Heart left ventricle (tissue), 16 donors: ENCODE measurements at regions not wholly inside any gene's neighbourhood (a gene's known extent, or its start where the extent isn't known, plus 50 kb on each side); places are given as distances from the start of the nearest gene placed in this dataset.

Source experiments
- ATAC-seq, 4 donors: fragments of 200-7000 bp; cut with Tn5 transposase; one replicate each; pipeline ENCODE4 v1.9.1; 2020 to 2022; ENCODE audit warnings: moderate library complexity in 4 of 4, mild to moderate bottlenecking in 3 of 4, moderate number of reproducible peaks in 1 of 4
- DNase-seq, 5 donors: peaks; one replicate each; pipeline ENCODE4 v3.0.0-alpha.2; 2020
- H3K27ac ChIP-seq, 12 donors: fragments of 200-600 bp; sonication (generic) in 4 of 12; one replicate each; pipeline versions ENCODE4 v1.5.0 to v1.8.0; 2016 to 2022; ENCODE audit warnings: mild to moderate bottlenecking in 2 of 12
- H3K27me3 ChIP-seq, 9 donors: fragments of 200-600 bp; sonication (generic) in 2 of 9; one replicate each; pipeline versions ENCODE4 v1.5.1 to v1.8.0; 2016 to 2022; ENCODE audit warnings: mild to moderate bottlenecking in 3 of 9
- H3K36me3 ChIP-seq, 9 donors: fragments of 200-600 bp; sonication (generic) in 2 of 9; one replicate each; pipeline versions ENCODE4 v1.5.0 to v1.8.0; 2018 to 2022; ENCODE audit warnings: mild to moderate bottlenecking in 2 of 9
- H3K4me1 ChIP-seq, 12 donors: fragments of 200-600 bp; sonication (generic) in 4 of 12; one replicate each; pipeline versions ENCODE4 v1.5.0 to v1.8.0; 2016 to 2022; ENCODE audit warnings: mild to moderate bottlenecking in 3 of 12
- H3K4me3 ChIP-seq, 12 donors: fragments of 200-600 bp; sonication (generic) in 4 of 12; one replicate each; pipeline versions ENCODE4 v1.5.0 to v1.8.0; 2017 to 2022; ENCODE audit warnings: mild to moderate bottlenecking in 9 of 12, moderate library complexity in 4 of 12
- H3K9me3 ChIP-seq, 12 donors: fragments of 200-600 bp; sonication (generic) in 4 of 12; one replicate each; pipeline versions ENCODE4 v1.5.0 to v1.8.0; 2016 to 2022; ENCODE audit warnings: mild to moderate bottlenecking in 1 of 12
- POLR2A ChIP-seq, 2 donors: fragments of 450-650 bp; IDR thresholded peaks; one replicate each; pipeline ENCODE4 v1.6.1; 2017; ENCODE audit warnings: antibody characterized with exemption in 2 of 2, mild to moderate bottlenecking in 2 of 2, moderate library complexity in 2 of 2
- WGBS, 4 donors: extraction: QIAGEN DNeasy Blood & Tissue Kit in 2 of 4; methylation state at CpG; one replicate each; pipeline versions ENCODE4 v1.1.5 to v1.1.7; 2013 to 2018; 5-methylcytosine and 5-hydroxymethylcytosine counted together
- intact Hi-C, 10 donors: fragments of 100-400 bp; cut with DNase I; formaldehyde crosslinking; loops; one replicate each; pipeline versions ENCODE4 v1.11.1 to v1.14.2; 2022
- TF ChIP-seq, protein P1 (sequence below), 12 donors: fragments of 200-600 bp; sonication (generic) in 4 of 12; IDR thresholded peaks; one replicate each; pipeline versions ENCODE4 v1.5.0 to v1.8.0; 2018 to 2022; ENCODE audit warnings: antibody characterized with exemption in 12 of 12, mild to moderate bottlenecking in 5 of 12
- donor health status: ischemic (EF 13 %, LVEDD 7.1; RV severe dilation, severe dysfunction).
- donor health status: healthy with polysubstance abuse.
- donor health status: DM: no; HTN: yes; CAD: no.
- donor health status: DM: no; HTN: no; CAD: no.
- donor health status: ischemic (EF 25% LVEDD 6.9; RV normal size, moderate dysfunction).
- donor health status: ischemic (EF 25% LVEDD 5.7; RV mildly dilated, moderate dysfunction).
- donor health status: healthy.
- donor health status: DM: yes; HTN: yes; CAD: no.
- donor health status: ischemic (EF 35%, LVEDD 5.7; RV mildly dilated, moderate dysfunction).
- donor health status: nonischemic (EF 11% LVEDD 7.7; RV severe dilation, severe dysfunction).
- donor health status: DM: yes; HTN: yes; CAD: no.
- donor health status: PGD.
- donor health status: ischemic (EF 29% LVEDD 5.4; RV normal size, mild dysfunction).
- donor health status: nonischemic (EF 23%, LVEDD 6.1; RV moderate dilation, normal function).

DNA sequence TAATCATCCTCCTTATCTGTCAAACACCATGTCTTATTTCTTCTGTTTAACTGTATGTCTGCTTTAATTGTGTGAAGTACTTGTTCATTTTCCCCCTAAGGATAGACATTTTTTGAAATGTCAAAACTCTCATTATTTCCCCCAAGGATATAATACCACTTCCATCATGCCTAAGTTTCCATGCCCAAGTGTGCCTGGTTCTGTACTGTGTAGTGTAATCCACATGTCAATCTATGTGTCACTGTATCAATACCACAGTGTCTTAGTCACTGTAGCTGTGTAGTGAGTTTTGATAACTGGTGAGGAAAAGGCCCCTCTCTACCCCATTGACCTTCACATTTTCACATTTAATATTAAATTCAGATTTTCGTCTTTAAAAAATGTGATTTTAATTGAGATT, 1265.5 kb downstream of the PCDH9 start:
- Histone ChIP-seq H3K36me3 (no peaks in the 10 kb centered on the region), H3K27me3 (no peaks in the 10 kb centered on the region), H3K9me3 (peaks cover 0 to 2% (median 0%) of the 10 kb centered on the region in 12 donors), H3K4me3 (no peak overlapping the region), H3K4me1 (no peaks in the 10 kb centered on the region), H3K27ac (no peak overlapping the region)
- no peak for DNase-seq
- intact Hi-C loops, result no loop called here
- no peak for TF ChIP-seq POLR2A (IDR thresholded peaks at IDR 0.05)
- TF ChIP-seq, protein P1, sequence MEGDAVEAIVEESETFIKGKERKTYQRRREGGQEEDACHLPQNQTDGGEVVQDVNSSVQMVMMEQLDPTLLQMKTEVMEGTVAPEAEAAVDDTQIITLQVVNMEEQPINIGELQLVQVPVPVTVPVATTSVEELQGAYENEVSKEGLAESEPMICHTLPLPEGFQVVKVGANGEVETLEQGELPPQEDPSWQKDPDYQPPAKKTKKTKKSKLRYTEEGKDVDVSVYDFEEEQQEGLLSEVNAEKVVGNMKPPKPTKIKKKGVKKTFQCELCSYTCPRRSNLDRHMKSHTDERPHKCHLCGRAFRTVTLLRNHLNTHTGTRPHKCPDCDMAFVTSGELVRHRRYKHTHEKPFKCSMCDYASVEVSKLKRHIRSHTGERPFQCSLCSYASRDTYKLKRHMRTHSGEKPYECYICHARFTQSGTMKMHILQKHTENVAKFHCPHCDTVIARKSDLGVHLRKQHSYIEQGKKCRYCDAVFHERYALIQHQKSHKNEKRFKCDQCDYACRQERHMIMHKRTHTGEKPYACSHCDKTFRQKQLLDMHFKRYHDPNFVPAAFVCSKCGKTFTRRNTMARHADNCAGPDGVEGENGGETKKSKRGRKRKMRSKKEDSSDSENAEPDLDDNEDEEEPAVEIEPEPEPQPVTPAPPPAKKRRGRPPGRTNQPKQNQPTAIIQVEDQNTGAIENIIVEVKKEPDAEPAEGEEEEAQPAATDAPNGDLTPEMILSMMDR (IDR thresholded peaks at IDR 0.05), result no peak
- 71 to 94% (median 79%) methylated on average over 1 of the region's 1 CpG for WGBS, 4 donors
- no peak for ATAC-seq

- no peak for ATAC-seq
- H3K27ac ChIP-seq, result no peak overlapping the region
- intact Hi-C loops, result no loop called here
- peaks cover 0 to 26% (median 4%) of the 10 kb centered on the region in 12 donors for H3K9me3 ChIP-seq
- 52 to 84% (median 65%) methylated on average over 2 of the region's 2 CpGs for WGBS, 4 donors
- H3K4me1 ChIP-seq, result no peaks in the 10 kb centered on the region
- TF ChIP-seq, protein P1 (IDR thresholded peaks at IDR 0.05), result no peak
- TF ChIP-seq POLR2A (IDR thresholded peaks at IDR 0.05), result no peak
- no peak overlapping the region for H3K4me3 ChIP-seq
- no peak for DNase-seq
- H3K27me3 ChIP-seq, result no peaks in the 10 kb centered on the region
- no peaks in the 10 kb centered on the region for H3K36me3 ChIP-seq
Observed at GRCh38 chr13:65959305-65959704, 1270.8 kb downstream of the PCDH9 start.

DNA sequence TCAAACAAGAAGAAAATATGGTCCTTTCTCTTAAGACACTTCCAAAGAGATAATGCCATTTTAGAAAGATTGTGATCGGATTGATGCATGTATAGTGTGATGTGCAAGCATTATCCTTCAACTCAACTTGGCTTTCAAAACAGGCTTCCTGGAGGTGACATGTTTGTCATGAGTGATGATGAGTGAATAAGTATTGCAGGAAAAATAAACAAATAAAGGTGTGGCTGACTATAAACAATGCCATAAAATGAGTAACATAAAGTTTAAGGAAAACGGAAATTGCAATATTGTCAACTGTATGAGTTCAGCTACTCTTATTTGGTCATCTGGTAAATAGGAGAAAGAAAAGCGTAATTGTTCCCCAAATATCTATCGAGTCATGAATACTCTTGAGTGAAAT, 1283.7 kb downstream of the PCDH9 start:
- no peak overlapping the region for H3K27ac ChIP-seq
- no peak for ATAC-seq
- intact Hi-C loops, result loop anchor here in 1 of 10 donors (10.0 kb wide), 1 partner anchor 1288 kb away; the partner anchor contains the start of gene PCDH9
- H3K27me3 ChIP-seq, result no peaks in the 10 kb centered on the region
- H3K4me1 ChIP-seq, result peaks cover 0 to 13% (median 1%) of the 10 kb centered on the region in 12 donors
- H3K4me3 ChIP-seq, result no peak overlapping the region
- DNase-seq, result no peak
- no peaks in the 10 kb centered on the region for H3K36me3 ChIP-seq
- WGBS, 4 donors, result 79 to 93% (median 88%) methylated on average over 4 of the region's 4 CpGs
- TF ChIP-seq POLR2A (IDR thresholded peaks at IDR 0.05), result no peak
- TF ChIP-seq, protein P1 (IDR thresholded peaks at IDR 0.05), result no peak
- H3K9me3 ChIP-seq, result no peaks in the 10 kb centered on the region

- intact Hi-C loops, result loop anchor here in 2 of 10 donors (5.0 to 10.0 kb wide), 2 partner anchors 1289 to 1291 kb away; partner anchors contain the start of gene PCDH9 (in 2 of the 2)
- DNase-seq, result no peak
- no peak for ATAC-seq
- no peak for TF ChIP-seq POLR2A (IDR thresholded peaks at IDR 0.05)
- TF ChIP-seq, protein P1 (IDR thresholded peaks at IDR 0.05), result no peak
- peaks cover 0 to 13% (median 1%) of the 10 kb centered on the region in 12 donors for H3K4me1 ChIP-seq
- no peaks in the 10 kb centered on the region for H3K9me3 ChIP-seq
- H3K27me3 ChIP-seq, result no peaks in the 10 kb centered on the region
- peak overlapping the region in 6 of 12 donors; percentile 2 to 44 (median 12) for H3K4me3 ChIP-seq
- H3K27ac ChIP-seq, result peak overlapping the region in 5 of 12 donors; percentile 2 to 31 (median 10)
- 34 to 52% (median 37%) methylated on average over 3 of the region's 3 CpGs for WGBS, 4 donors
- H3K36me3 ChIP-seq, result no peaks in the 10 kb centered on the region
Observed at GRCh38 chr13:65943708-65944107, 1286.4 kb downstream of the PCDH9 start.
